GM21381 (cell line): ENCODE measurements at regions not wholly inside any gene's neighbourhood (a gene's known extent, or its start where the extent isn't known, plus 50 kb on each side); places are given as distances from the start of the nearest gene placed in this dataset.

ENCODE experiments used
- ATAC-seq: cut with Tn5 transposase; IDR thresholded peaks from one replicate; pipeline ENCODE4 v1.9.1; 2021; ENCODE audit warnings: mild to moderate bottlenecking, moderate library complexity; ENCODE audit not compliant: unreplicated experiment

DNA sequence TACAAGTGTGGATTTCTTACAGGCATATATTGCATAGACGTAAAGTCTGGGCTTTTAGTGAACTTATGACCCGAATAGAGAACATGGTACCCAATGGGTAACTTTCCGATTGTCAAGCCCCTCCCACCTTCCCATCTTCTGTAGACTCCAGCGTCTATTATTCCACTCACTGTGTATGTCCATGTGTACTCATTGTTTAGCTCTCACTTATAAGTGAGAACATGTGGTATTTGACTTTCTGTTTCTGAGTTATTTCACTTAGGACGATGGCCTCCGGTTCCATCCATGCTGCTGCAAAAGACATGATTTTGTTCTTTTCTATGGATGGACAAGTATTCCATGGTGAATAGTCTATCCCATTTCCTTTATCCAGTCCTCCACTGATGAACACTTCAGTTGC lies 306.4 kb downstream of the CD83 start:
- no peak for ATAC-seq

DNA sequence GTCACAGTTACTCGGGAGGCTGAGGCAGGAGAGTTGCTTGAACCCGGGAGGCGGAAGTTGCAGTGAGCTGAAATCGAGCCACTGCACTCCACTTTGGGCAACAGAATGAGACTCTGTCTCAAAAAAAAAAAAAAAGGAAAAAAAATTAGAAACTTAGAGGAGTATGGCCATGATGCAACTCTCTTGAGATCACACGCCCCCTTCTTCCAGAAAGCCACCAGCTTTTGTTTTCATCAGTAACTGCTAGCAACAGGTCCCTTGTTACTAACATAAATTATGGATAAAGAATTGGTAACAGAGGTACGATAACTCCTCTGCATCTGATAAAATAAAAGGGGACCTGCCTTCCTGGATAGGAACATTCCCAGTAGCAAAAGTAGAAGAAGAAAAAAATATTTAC lies 308.2 kb downstream of the CD83 start:
- no peak for ATAC-seq

DNA sequence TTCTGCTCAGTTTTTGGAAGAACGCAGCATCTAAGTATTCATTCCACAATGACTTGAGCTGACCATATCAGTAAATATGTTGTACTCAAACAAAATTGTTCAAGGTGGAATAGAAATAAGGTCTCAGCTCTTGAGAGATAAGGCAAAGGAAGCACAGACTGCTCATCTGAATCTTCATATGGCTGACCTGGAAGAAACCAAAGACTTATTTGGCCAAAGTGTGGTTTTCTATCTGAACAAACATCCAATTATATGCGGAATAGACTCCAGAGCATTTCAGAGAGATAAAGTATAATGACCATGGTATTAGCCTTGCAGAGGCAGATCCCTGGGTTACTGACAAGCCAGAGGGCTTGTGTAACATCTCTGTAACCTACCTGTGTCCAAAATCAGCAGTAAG lies 308.7 kb downstream of the CD83 start:
- ATAC-seq = no peak

DNA sequence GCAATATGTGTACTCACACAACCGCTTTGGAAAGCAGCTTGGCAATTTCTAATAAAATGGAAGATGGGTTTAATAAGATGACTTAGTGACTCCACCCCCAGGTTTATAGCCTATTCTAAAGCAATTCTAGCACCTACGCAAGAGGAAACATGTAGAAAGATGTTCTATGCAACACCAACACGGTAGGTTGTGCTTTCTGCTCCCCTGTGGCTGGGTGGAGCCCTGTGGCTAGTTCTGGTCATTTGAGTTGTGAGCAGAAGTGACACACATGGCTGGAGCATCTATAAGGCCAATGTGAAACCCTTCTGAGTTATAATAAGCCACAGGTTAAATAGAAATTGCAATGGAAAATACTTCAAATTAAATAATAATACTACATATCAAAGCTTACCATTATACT lies 310.7 kb downstream of the CD83 start:
- ATAC-seq = no peak

DNA sequence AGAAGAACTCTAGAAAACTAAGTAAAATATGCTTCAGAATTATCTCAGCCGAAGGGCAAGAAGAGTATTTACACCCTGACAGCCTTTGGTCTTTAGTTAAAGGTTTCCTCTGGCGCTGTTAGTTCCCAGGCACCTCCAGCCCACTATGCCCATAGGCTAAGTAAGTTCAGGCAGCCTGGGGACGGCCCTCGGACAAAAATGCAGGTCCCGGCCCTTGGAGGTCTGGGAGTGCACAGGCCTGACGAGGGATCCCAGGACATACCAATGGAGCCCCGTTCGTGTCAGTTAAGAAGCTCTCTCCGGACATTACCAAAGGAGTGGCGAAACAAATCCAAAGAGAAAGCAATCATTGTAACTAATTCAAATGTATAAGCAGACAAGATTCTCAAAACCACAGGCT lies 311.8 kb downstream of the CD83 start:
- ATAC-seq = no peak

DNA sequence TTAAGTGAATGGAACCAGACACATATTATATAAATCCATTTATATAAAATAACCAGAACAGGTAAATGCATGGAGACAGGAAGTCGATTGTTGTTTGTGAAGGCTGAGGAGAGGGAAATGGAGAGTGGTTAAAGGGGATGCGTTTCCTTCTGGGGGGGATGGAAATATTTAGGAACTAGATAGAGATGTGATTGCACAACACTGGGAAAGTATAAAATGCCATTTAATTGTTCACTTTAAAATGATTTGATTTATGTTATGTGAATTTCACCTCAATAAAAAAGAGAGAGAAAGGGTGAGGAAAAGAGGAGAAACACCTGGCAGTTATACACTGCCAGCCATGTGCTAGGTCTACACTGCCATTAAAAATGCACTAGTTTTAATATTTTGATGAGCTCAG lies 312.6 kb downstream of the CD83 start:
- no peak for ATAC-seq

DNA sequence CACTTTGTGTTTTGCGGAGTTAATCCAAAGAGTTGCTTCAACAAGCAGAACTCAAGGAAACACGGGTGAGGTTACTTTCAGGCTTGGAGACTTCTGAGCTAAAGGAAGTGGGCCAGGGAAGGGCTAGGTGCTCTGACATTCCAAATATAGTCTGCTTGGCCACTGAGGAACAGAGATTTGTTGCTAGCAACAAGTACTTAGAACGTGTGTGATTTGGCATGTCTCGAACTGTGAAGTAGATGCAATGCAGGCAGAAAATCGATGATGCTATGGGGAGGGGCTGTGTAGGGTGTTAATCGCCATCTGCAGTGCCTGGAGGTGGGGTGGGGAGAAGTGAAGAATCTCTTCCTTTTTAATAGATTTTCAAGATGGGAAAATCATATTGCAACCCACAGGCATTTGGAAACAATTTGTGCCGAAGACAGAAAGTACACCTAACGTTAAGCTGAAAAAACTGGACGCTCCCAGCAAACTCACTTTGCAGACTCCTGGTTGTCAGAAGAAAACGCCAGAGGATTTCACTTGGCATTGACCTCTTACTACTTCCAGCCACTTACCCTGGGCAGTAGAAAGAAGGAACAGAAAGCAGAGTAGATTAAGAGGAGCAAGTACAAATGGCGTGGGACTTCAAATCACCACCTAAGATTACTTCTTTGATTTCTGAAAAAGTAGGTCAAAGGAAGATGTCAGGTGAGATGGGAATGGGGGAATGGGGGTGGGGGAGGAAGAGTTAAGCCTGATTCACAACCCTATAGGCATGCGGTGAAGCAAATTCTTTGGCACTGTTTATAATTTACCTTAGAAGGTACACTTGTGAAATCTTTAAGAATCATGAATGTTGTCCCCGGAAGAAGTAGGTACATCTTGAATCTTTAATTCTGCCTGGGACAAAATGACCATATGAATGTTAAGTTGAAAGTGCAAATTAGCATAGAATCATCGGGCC lies 314.1 kb downstream of the CD83 start:
- no peak for ATAC-seq

- ATAC-seq = no peak
Measured at GRCh38 chr6:14434916-14435690, 317.5 kb downstream of the CD83 start.

DNA sequence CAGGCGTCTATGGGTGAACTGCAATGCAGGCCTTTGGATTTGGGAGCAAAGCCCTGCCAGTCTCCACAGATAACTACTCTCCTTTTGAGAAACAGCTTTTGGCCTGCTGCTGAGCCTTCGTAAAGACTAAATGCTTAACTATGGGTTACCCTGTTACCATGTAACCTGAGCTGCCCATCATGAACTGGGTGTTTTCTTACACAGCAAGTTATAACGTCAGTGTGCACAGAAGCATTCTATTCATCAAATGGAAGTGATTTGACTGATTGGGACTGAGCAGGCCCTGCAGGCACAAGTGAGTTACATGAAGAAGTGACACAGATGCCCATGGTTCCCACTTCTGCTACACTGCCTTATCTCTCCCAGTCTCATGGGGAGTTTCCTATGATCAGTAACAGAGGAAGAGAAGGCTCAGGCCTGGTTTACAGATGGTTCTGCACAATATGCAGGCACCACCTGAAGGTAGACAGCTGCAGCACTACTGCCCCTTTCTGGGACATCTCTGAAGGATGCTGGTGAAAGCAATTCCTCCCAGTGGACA lies 319.1 kb downstream of the CD83 start:
- no peak for ATAC-seq

- ATAC-seq = no peak
Measured at GRCh38 chr6:14439419-14439818, 321.8 kb downstream of the CD83 start.

GRCh38 chr6:14440215-14440910 lies 322.8 kb downstream of the CD83 start:
- no peak for ATAC-seq

DNA sequence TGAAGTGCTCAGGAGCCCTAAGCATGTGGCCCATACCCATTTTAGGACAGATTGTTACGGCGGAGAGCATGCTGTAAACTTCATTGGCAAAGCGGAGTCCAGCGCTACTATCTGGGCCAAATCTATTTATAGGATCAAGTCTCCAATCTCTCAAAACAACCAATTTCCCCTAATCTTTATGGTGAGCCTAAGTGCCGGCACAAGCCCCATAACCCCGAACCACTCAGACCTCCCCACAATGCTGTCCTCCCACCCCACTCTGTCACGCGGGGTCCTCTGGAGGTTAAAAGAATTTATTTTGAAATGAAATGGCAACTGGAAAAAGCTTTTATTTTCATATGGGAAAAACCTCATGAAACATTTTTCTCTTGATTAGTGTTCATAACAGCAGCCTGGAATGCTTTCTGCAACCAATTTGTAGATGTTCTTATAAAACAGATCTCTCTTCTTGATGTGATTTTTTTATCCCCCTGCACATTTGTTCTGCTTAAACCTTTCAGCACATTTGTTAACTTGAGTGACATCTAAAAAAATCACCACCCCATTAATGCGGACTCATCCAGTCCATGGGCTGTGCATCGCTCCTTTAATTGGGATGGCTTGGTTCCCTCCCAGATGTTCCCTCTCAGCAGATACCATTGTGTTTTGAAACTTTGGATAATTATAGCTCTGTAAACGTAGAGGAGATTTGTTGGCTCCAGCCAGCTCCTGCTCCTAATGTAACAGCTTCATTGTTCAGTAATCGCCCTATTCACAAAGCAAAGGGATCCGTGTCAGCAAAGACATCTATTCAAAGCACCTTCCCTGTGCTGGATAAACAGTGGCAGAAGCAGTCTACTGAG lies 323.6 kb downstream of the CD83 start:
- ATAC-seq = no peak

DNA sequence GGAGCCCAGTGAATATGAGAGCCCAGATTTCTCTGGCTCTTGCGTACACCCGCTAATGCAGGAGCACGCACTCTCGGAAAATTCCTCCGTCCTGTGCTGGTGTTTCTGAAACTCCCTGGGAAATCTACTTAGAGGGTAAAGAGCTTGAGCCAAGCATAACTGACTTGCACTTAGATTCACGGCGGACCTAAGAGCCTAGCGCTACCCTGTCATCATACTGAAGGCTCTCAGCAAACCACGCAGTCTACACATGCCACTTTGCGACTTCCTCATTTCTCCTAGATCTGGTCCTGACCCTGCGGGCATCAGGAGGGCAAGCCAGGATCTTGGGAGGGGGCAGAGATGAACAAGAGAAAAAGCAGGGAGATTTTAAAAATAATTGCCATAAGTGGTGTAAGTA lies 324.7 kb downstream of the CD83 start:
- no peak for ATAC-seq

GRCh38 chr6:14443629-14444268 lies 326.2 kb downstream of the CD83 start:
- no peak for ATAC-seq

GRCh38 chr6:14444295-14444972 lies 326.9 kb downstream of the CD83 start:
- no peak for ATAC-seq

DNA sequence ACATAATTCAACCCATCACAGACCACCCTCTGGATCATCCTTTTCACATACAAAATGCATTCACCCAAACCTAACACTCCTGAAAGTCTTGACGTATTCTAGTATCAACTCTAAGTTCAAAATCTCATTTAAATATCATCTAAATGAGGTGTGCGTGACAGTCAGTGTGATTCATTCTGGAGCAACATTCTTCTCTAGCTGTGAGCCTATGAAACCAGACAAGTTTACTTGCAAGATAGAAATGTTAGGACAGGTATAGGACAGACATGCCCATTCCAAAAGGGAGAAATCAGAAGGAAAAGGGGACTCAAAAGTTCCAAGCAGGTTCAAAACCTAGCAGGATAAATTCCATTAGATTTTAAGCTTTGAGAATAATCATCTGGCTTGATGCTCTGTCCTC lies 329.7 kb downstream of the CD83 start:
- no peak for ATAC-seq

- ATAC-seq = no peak
Measured at GRCh38 chr6:14448246-14448645, 330.7 kb downstream of the CD83 start.

- no peak for ATAC-seq
Measured at GRCh38 chr6:14450133-14450504, 332.5 kb downstream of the CD83 start.

GRCh38 chr6:14450578-14450977 lies 333.0 kb downstream of the CD83 start:
- no peak for ATAC-seq
